AG09309 (cell line): ENCODE measurements at regions not wholly inside any gene's neighbourhood (a gene's known extent, or its start where the extent isn't known, plus 50 kb on each side); places are given as distances from the start of the nearest gene placed in this dataset.
"Not testable (repeated sequence)": the region's sequence is repeated elsewhere in the genome, so short reads cannot be mapped to it uniquely, and the experiment has no call there.

ENCODE experiments used
- DNase-seq: peaks from one replicate; pipeline ENCODE4 v3.0.0-alpha.2; 2010; ENCODE audit warnings: low read depth
- H3K4me3 ChIP-seq: 2 replicates; pipeline ENCODE4 v1.5.1; 2011; ENCODE audit warnings: mild to moderate bottlenecking, low read depth, low read length, moderate library complexity; ENCODE audit not compliant: control insufficient read depth
- CTCF ChIP-seq: IDR thresholded peaks from 2 replicates; pipeline ENCODE4 v1.5.1; 2011; ENCODE audit warnings: mild to moderate bottlenecking, low read depth, low read length, inconsistent platforms; ENCODE audit not compliant: insufficient read depth, control insufficient read depth; ENCODE audit errors: missing control alignments

- no peak for TF ChIP-seq CTCF
- DNase-seq, result no peak
- H3K4me3 ChIP-seq, result no peak overlapping the region
Observed at GRCh38 chr2:7557376-7557775, 640.2 kb downstream of the RNF144A start.

DNA sequence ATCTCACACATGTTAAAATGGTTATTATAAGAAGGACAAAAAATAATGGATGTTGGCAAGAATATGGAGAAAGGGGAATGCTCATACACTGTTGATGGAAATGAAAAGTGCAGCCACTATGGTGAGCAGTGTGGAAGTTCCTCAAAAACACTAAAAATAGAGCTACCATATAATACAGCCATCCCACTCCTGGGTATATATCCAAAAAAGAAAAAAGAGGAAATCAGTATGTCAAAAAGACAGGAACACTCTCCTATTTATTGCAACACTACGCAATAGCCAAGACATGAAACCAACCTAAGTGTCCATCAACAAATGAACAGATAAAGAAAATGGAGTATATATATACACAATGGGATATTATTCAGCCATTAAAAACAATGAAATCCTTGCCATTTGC, 642.6 kb downstream of the RNF144A start:
- no peak for TF ChIP-seq CTCF
- no peak for DNase-seq
- no peak overlapping the region for H3K4me3 ChIP-seq

DNA sequence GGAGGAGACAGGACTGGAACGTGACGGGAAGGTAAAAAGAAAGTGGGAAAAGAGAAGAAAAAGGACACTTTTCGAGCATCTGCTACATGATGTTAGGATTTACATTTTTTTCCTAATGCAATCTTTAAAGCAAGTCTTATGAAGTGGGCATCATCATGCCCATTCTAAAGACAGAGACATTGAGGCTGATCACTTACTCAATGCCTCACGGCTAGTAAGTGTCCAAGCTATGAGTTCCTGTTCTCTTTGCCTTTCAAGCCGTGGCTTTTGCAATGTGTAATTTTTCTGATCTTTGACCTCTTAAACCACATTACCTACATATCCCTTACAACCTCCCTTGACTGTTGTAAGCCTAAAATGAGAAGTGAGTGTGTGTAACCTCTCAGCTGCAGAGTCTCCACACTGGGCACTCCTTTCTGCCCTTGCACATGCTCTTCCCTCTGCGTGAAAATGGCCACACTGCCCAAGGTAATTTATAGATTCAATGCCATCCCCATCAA, 649.2 kb downstream of the RNF144A start:
- no peak for DNase-seq
- no peak for TF ChIP-seq CTCF
- H3K4me3 ChIP-seq, result no peak overlapping the region

DNA sequence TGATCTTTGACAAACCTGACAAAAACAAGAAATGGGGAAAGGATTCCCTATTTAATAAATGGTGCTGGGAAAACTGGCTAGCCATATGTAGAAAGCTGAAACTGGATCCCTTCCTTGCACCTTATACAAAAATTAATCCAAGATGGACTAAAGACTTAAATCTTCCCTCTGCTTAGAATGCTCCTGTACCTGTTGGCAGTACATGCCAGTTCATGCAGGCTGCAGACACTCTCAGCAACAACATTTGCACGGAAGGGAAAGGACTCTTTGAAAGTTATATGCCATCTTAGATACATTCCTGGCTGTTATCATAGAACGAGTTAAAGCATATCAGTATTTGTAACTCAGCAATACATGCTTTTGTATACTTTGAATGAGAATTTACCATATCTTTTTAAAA, 649.9 kb downstream of the RNF144A start:
- not testable (repeated sequence) for H3K4me3 ChIP-seq, DNase-seq

DNA sequence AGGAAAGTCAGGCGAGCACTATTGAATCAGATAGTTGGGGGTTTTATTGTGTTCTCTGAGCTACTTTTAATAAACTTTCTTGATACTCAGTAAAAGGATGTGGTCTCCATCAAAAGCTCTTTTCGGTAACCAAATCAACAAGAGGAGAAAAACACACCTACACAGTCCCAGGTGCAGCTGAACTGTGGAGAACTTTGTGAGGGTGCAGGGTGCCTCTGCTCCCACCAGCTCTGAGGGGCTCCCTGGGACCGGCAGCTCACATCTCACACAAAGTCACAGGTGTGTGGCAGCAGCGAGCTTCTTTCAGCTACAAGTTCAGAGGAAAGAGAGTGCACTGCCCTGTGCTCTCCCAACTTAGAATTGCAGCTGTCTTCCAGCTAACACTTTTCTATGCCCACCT, 650.4 kb downstream of the RNF144A start:
- H3K4me3 ChIP-seq, result no peak overlapping the region
- no peak for DNase-seq
- no peak for TF ChIP-seq CTCF

DNA sequence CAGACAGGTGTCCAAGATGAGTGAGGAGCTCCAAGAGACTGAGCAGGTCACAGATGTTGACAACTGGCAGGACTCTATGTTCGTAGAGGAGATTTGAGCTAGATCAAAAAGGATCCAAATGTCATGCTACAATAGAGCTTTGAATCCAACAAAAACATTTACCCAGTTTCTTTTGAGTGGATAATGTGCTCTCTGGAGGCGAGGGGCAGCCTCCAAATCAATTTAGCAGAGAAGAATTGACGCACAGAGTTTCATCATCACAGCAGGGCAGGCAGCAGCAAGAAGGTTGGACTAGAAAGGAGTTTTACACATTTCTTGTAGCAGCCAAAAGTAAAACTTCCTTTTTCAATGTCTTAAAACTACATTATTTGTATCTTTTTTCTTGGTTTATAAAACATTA, 653.0 kb downstream of the RNF144A start:
- TF ChIP-seq CTCF, result no peak

GRCh38 chr2:7571701-7572100, 654.5 kb downstream of the RNF144A start:
- no peak for TF ChIP-seq CTCF
- DNase-seq, result no peak
- H3K4me3 ChIP-seq, result no peak overlapping the region

More for the DNA sequence above, 653.0 kb downstream of the RNF144A start:
- no peak overlapping the region for H3K4me3 ChIP-seq
- DNase-seq, result no peak
